Testis (tissue), 2 donors: ENCODE measurements at regions not wholly inside any gene's neighbourhood (a gene's known extent, or its start where the extent isn't known, plus 50 kb on each side); places are given as distances from the start of the nearest gene placed in this dataset.

Source experiments
- POLR2A ChIP-seq: fragments of 450-650 bp; IDR thresholded peaks from one replicate; pipeline ENCODE4 v1.6.1; 2017; ENCODE audit warnings: antibody characterized with exemption, mild to moderate bottlenecking, moderate library complexity
- TF ChIP-seq, protein P1 (sequence below), 3 experiments: fragments of 450-650 bp in 2 of 3; fragments of 200-600 bp in 1 of 3; sonication (generic) in 1 of 3; IDR thresholded peaks; one replicate each; pipeline ENCODE4 v1.5.1; 2016 to 2019; ENCODE audit warnings: antibody characterized with exemption in 3 of 3, mild to moderate bottlenecking in 2 of 3, moderate library complexity in 1 of 3

DNA sequence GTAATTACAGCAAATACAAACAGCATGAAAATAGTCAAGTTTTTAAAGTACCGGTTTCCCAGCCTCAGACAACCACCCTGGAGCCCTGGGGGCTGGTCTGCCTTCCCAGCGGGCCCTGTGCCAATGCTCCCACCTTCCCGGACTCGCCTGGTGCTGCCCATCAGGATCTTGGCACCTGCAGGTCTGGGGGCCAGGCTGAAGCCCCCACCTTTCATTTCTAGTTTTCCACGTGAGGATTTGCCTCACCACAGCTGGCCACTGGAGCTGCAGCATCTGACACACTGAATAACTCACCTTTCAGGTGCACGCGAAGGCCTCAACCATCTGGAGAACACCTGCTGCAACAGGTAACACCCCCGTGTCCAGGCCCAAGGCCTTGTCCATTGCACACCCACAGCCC is 108.7 kb upstream of the THY1 start:
- TF ChIP-seq, protein P1, sequence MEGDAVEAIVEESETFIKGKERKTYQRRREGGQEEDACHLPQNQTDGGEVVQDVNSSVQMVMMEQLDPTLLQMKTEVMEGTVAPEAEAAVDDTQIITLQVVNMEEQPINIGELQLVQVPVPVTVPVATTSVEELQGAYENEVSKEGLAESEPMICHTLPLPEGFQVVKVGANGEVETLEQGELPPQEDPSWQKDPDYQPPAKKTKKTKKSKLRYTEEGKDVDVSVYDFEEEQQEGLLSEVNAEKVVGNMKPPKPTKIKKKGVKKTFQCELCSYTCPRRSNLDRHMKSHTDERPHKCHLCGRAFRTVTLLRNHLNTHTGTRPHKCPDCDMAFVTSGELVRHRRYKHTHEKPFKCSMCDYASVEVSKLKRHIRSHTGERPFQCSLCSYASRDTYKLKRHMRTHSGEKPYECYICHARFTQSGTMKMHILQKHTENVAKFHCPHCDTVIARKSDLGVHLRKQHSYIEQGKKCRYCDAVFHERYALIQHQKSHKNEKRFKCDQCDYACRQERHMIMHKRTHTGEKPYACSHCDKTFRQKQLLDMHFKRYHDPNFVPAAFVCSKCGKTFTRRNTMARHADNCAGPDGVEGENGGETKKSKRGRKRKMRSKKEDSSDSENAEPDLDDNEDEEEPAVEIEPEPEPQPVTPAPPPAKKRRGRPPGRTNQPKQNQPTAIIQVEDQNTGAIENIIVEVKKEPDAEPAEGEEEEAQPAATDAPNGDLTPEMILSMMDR (IDR thresholded peaks at IDR 0.05), result no peak
- no peak for TF ChIP-seq POLR2A
